GM18907 (cell line): ENCODE measurements at regions not wholly inside any gene's neighbourhood (a gene's known extent, or its start where the extent isn't known, plus 50 kb on each side); places are given as distances from the start of the nearest gene placed in this dataset.

Source experiments
- ATAC-seq: cut with Tn5 transposase; IDR thresholded peaks from one replicate; pipeline ENCODE4 v1.9.1; 2021; ENCODE audit warnings: mild to moderate bottlenecking, moderate library complexity; ENCODE audit not compliant: unreplicated experiment

DNA sequence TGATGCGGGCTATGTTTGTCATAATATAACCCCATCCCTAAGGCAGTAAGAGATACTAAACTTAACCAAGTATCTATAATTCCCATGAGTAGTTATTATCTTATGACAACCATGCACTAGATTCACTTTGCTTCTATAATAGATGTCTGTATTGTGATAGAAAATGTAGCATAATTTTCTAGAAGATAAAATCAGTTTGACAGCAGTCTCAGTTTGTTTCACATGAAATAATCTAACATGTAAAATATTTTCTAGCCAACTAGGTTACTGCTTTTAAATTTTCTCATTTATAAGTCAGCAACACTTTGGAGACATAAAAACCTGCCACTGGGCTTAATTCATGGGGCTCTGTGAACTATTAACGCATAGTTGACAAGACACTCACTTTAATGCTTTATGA lies 1410.7 kb upstream of the ATXN8OS start:
- no peak for ATAC-seq

DNA sequence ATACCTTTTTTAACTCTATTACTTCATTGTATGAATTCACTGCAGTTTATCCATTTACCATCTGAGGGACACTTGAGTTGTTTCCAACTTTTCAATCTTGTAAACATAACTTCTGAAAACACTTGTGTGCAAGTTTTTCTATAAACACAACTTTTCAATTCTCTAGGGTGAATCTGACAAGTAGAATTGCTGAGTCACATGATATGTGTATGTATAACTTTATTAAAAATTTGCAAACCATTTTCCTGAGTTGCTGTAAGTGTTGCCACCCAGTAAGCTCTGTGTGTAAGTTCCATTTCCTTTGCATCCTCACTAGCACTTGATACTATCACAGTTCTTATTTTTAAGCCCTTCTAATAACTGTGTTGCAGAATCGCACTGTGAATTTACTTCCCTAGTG lies 1415.6 kb upstream of the ATXN8OS start:
- ATAC-seq, result no peak

DNA sequence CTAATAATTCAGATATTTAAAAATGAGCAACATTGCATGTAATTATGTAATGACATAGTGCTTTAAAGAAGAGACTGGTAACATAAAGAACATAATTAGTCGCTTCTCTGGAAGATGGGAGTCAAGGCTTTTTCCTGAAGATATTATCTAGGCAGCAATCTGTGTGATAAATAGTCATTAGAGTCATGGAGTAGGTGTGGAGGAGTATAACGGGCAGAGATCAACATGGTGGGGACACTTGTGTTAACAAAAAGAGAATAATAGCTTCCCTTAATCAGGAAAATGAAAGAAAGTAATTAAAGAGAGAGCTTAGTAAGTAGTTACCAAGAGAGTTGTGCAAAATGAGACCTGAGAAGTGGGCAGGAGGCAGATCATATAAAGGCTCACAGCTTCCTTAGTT lies 1417.1 kb upstream of the ATXN8OS start:
- ATAC-seq, result no peak

DNA sequence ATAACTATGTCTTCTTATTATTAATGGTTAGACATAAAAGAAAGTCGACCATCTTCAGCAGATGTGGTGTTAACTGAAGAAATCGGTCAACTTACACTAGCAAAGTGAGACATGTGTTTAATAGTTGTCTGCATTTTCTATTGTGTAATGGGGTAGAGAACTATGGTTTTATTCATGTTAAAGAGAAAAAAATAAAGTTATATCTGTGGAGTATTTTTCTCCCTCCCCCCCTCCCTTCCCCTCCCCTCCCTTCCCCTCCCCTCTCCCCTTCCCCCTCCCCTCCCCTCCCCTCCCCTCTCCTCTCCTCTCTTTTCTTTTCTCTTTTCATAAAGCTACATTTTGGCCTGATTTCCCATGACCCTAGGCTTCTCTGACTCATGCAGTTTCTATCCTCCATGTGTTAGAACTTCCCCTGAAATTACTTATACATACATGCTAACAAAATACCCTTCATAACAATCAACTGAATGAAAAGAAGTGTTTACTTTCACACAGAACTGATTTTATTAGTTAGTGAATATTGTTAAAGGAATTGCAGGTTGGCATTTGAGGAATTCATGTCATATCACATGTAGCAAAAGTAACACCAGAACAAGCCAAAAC lies 1431.0 kb upstream of the ATXN8OS start:
- no peak for ATAC-seq

DNA sequence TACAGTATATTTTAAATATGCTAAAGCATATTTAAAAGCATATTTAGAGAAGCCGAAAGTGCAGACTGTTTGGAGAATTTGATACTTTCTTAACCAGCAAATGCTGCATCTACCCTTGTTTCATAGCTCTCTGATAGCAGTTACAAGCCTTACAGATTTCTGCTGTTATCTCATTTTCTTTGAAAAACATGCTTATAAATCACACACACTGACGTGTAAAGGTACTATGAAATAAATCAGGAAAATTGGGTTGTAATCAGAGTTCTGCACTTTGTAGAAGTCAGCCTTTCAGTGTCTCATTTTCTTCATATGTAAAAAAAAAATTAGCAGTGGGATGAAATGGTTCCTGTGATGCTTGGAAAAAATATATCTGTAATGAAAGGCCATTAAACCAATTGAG lies 1432.4 kb upstream of the ATXN8OS start:
- ATAC-seq, result no peak

DNA sequence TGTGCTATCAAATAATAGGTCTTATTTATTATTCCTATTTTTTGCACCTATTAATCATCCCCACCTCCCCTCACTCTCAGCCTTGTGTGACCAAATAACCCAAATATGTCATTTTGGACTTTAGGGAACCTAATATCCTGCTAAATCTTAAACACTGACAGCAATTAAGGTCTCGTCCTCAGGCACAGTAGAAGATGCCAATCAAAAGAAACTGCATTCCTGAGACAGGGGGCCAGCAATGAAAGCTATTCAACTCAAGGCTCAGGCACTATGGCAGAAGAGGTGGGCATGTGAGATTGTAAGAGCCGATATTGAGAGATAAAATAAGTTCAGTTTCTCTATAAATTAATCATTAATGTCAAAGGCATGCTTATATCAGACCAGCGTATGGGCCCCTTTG lies 1437.7 kb upstream of the PCDH9 start:
- ATAC-seq, result no peak

DNA sequence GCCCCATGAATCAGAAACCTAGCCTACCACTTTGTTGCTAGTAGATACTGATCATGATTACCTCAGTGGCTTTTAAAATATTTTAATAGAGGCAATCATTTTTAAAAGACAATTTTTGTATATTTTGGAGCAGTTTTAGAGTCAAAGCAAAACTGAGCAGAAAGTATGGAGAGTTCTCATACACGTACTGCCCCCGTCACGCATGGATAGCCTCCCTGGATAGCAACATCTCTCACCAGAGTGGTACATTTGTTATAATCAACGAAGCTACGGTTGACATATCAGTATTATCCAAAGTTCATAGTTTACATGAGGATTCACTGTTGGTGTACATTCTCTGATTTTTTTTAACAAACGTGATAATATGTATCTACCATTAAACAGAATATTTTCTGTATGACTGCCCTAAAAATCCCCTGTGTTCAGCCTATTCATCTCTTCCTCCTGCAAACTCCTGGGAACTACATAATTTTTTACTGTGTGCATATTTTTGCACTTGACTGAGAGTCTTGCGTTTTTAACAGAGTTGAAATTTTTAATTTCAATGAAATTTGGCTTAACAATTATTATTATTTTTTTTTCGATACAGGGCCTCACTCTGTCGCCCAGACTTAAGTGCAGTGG lies 1436.8 kb upstream of the PCDH9 start:
- no peak for ATAC-seq

DNA sequence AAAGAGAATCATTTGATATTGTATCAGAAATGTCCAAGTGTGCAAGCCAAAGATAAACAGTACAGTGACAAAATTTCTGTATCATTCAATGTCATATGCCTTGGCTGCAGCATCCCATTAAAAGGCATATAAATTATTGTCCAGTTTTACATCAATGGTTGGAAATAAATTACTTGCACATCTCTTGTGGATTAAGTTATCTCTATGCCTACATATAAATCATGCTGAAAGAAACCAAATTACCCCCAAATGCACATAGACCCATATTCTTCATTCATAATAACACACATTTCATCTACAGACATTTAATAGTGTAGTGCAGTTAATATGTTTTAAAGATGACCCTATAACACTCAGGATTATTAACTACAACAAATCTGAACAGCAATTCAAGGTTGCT lies 1415.7 kb upstream of the PCDH9 start:
- ATAC-seq, result no peak

DNA sequence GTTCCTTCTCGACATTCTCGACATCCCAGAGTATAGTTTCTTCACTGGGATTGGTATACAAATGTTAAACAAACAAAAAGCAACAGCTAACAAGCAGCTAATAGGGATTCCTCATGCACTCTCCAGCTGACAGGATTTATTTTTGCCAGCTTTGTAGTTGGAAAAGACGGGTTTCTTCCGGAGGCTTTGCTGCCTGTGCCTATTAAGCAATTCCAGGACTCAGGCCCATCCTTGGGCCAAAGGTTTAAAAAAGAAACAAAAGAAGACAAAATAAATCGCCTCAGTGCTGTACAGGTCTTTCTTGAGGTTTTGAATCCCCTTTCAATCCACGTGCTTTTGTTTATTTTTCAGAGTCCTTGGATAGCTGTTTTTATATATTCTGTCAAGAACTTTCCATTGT lies 1414.5 kb upstream of the PCDH9 start:
- no peak for ATAC-seq

DNA sequence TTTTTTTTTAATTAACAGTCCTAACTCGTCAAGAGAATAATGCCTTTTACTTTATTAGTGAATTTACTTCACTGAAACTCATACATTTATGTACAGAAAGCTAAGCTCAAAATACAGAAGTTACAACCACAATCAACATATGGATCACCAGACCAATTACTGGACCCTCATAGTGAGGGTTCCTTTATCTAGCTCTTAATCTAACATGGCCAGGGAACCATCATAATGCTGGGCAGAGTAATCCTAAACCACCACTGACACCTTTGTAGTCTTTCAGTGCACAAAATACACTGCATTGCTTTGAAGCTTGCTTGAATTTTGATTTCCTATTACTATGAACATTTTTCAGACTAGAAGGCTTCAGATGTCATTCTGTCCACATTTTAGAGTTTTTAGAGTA lies 1406.6 kb upstream of the PCDH9 start:
- no peak for ATAC-seq

DNA sequence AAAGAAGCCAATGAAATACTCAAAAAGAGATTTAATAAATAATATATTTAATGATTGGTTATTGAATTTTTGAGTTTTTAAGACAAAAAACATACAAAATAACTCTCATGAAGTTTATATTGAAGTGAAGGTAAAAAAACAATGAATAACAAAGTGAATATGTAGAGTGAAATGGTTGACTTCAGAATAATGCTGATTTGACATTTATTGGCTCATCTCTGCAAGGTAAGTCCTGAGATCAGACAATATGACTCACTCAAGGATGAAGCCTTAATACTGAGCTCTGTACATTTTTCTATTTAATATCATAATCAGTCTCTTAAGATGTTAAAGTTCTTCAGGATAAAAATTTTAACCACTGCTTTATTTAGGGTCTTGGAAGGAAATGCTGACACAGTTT lies 1398.9 kb upstream of the PCDH9 start:
- no peak for ATAC-seq

DNA sequence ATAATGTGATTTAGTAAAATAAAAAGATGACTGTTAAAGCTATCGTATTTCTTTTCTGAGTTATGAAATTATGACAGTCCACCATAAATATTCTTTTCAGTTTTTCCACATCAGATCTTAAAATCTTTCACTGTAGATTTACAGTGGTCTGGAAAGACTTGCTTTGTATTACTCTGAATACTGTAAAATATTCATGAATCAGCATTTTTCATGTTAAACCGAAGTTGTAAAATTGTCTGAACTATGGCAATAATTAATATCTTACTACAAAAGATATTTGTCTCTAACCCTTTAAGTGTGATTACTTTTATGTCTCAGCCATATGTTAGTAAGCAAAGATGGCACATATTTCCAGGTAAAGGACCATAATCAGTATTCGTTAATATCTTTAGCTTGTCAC lies 1397.2 kb upstream of the PCDH9 start:
- ATAC-seq, result no peak

DNA sequence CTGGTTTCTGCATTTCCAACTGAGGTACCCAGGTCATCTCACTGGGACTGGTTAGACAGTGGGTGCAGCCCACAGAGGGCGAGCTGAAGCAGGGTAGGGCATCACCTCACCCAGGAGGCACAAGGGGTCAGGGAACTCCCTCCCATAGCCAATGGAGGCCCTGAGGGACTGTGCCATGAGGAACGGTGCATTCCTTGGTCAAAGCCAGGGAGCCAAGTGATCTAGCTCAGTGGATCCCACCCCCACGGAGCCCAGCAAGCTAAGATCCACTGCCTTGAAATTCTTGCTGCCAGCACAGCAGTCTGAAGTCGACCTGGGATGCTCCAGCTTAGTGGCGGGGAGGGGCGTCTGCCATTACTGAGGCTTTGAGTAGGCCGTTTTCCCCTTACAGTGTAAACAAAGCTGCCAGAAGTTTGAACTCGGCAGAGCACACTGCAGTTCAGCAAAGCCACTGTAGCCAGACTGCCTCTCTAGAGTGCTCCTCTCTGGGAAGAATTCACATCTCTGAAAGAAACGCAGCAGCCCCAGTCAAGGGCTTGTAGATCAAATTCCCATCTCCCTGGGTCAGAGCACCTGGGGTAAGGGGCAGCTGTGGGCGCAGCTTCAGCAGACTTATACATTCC lies 1386.6 kb upstream of the PCDH9 start:
- no peak for ATAC-seq

DNA sequence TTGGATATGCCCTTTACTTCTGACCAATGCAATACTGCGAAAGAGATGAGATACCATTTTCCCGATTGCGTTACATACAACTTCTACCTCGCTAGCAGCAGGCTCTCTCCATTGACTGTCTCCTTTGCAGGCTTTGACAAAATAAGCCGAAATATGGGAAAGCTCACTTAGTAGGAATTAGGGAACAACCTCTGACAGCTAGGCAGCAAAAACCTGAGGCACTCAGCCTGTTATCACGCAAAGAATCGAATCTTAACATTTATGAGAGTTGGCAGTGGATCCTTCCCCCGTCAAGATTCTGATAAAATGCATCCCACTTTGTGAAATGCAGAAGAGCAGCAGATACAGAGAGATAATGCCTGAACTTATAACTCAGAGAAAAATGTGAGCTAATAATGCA lies 1379.5 kb upstream of the PCDH9 start:
- ATAC-seq, result no peak

DNA sequence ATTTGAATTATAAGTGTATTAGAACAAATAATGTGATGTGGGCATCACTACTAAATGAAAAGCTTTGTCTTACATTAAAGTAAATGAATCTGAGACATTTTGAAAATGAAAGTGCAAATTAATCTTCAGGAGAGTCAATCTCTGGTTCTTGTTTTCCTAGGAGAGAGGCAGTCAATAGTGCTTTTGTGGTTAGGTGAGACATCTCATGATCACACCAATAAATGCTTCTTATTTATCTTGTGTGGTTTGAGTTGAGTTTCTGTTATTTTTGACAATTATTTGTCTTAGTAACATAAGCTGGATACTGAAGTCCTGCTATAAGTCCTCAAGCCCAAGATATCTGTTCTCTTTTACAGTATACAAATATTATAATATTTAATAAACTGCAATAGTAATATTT lies 1378.0 kb upstream of the PCDH9 start:
- ATAC-seq, result no peak

DNA sequence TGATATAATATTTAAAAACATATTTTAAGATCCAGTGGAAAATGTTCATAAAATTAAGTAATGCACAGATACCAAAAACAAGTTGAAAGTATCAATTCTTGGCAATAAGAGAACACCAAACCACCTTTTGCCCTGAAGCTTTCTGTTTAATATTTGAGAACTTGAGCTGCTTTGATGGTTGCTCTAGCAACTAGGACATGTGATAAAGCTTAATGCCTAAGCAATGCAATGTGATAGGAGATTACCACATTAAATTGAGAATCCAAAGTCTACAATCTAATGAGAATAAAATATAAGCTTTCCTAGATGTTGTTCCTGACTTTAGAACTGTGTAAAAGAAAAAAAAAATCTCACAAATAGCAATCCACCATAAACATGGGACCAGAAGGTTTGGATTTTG lies 1367.5 kb upstream of the PCDH9 start:
- no peak for ATAC-seq

DNA sequence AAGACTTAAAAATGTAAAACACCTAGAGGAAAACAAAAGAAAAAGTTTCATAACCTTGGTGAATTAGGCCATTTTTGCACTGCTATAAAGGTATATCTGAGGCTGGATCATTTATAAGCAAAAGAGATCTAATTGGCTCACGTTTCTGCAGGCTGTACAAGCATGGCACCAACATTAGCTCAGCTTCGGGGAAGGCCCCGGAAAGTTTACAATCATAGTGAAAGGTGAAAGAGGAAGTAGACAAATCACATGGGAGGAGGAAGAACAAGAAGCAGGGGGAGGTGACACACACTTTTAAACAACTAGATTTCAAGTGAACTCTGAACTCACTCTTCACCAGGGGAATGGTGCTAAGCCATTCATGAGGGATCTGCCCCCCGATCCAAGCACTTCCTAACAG lies 1358.5 kb upstream of the PCDH9 start:
- peak; percentile 100 for ATAC-seq

DNA sequence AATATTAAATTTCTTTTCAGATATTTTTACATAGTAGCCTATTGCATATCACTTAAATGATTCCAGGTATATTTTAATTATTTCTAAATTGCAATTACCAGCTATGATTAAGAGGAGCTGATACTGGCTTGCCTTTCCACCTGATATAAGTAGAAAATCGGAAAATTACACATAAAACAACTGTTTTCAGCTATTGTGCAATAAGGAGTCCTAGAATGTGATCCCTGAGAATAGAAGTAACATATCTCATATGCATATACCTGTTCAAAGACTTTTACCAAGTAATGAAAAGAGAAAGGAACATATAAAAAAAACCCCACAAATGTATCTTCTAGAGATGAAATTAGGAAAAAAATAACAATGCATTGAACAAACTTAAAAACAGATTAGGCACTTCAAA lies 1354.6 kb upstream of the PCDH9 start:
- ATAC-seq, result no peak

DNA sequence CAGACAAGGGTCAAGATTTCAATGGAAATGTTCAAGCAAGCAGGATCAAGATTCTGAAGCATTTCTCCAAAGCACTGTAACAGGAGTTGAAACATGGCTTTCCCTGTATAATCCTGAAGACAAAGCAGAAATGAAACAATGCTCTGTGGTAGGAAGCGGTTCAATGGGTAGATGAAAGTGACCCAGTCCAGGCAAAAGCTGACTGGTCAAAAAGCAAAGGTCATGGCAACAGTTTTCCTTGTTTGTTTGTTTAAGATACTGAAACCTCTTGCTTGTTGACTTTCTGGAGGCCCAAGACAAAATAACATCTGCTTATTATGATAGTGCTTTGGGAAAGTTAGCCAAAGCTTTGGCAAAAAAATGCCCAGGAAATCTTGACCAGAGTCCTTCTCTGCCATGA lies 1343.9 kb upstream of the PCDH9 start:
- no peak for ATAC-seq

DNA sequence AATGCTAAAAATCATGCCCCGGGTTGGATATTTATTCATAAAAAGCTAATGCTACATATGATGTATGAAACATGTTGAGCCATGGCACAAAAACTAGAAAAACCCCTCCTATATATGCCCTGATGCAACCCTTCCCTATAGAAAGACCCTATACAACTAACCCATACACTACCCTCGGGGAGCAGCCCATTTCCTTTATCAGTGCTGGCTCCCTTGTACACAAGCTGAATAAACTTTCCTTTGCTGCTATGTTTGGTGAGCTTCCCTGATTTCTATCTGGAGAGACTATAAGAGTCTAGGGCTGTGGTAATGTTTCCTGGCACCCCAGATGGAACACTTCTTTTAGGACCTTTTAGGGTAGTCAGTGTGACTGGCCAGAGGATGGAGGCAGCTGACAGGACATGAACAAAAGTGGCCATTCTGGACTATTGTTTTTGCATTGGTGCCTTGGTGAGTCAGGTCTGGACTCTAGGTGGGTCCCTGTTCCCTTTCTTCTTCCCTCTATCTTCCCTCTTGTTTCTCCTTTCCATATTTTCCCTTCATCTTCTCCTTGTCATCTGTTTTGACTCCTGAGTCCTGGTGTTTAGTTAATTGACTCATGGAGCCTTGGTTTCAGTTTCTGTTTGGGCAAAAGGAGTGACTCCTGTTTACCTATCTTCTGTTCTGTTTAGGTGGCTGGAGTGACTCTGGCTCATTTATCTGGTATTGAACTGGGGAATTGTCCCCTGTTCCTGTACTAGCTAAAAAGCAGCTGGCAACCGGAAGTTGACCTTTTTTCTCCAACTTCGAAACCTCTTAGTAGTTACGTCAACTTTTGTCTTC lies 1321.8 kb upstream of the PCDH9 start:
- ATAC-seq, result no peak

DNA sequence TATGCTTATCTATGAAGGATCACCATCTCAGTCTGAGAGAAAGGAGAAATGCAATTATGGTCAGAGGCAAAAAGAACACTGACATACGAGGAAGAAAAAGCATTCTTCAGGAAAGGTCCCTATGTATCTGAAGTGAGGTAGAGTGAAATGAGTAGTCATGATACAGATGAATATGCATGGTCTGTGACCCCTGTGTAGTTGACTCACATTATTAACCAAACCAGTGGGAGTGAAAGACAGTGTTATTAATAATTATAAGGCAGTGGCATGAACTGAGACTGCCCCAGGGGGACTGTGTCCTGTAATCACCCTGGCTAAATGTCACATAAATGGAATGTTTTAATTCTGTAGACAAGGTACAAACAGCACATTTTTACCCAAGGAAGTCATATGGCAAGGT lies 1320.2 kb upstream of the PCDH9 start:
- peak; percentile 82 for ATAC-seq

DNA sequence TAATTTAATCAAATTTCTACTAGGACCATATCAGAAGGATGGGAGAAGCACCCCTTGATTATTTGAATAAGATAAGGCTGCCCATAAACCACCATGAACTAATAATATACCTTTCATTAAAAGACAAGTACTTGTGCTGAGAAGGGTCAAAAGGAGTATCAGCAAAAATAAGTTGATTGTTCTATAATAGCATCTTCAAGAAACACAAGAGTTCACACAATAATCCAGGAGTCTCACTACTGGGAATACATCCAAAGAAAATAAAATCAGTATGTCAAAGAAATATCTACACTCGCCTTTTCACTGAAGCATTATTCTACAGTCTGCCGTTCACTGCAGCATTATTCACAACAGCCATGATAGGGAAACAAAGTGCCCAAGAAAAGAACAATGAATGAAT lies 1310.1 kb upstream of the PCDH9 start:
- no peak for ATAC-seq
